Sigmoid colon (tissue), 6 donors: ENCODE measurements at regions not wholly inside any gene's neighbourhood (a gene's known extent, or its start where the extent isn't known, plus 50 kb on each side); places are given as distances from the start of the nearest gene placed in this dataset.

Experiments
- DNase-seq: peaks from one replicate; pipeline ENCODE4 v3.0.0-alpha.2; 2019
- H3K27ac ChIP-seq, 4 donors: fragments of 200-600 bp; sonication (generic); one replicate each; pipeline ENCODE4 v1.5.1; 2016 to 2019; ENCODE audit warnings: mild to moderate bottlenecking in 1 of 4
- H3K27me3 ChIP-seq, 3 donors: fragments of 200-600 bp; sonication (generic); one replicate each; pipeline ENCODE4 v1.5.1; 2019; ENCODE audit warnings: mild to moderate bottlenecking in 1 of 3
- H3K36me3 ChIP-seq, 4 donors: fragments of 200-600 bp; sonication (generic); one replicate each; pipeline ENCODE4 v1.5.1; 2016 to 2019
- H3K4me1 ChIP-seq, 4 donors: fragments of 200-600 bp; sonication (generic); one replicate each; pipeline ENCODE4 v1.5.1; 2017 to 2019
- H3K4me3 ChIP-seq, 4 donors: fragments of 200-600 bp; sonication (generic); one replicate each; pipeline ENCODE4 v1.5.1; 2017 to 2019; ENCODE audit warnings: mild to moderate bottlenecking in 2 of 4, moderate library complexity in 1 of 4
- H3K9me3 ChIP-seq, 4 donors: fragments of 200-600 bp in 3 of 4; sonication (generic) in 3 of 4; one replicate each; pipeline versions ENCODE4 v1.5.1 to v1.6.1; 2013 to 2019
- EP300 ChIP-seq, 4 donors: sonication (generic); formaldehyde crosslinking; IDR thresholded peaks; one replicate each; pipeline ENCODE4 v1.6.1; 2017; ENCODE audit warnings: antibody characterized with exemption in 4 of 4
- POLR2A ChIP-seq, 2 donors: fragments of 450-650 bp; IDR thresholded peaks; one replicate each; pipeline ENCODE4 v1.6.1; 2016; ENCODE audit warnings: antibody characterized with exemption in 2 of 2, mild to moderate bottlenecking in 2 of 2, moderate library complexity in 2 of 2
- POLR2AphosphoS5 ChIP-seq, 4 donors: sonication (generic); formaldehyde crosslinking; IDR thresholded peaks; one replicate each; pipeline ENCODE4 v1.6.1; 2017; ENCODE audit warnings: antibody characterized with exemption in 4 of 4
- WGBS, 2 donors: extraction: QIAGEN DNeasy Blood & Tissue Kit; methylation state at CpG; one replicate each; pipeline ENCODE4 v1.1.7; 2013; 5-methylcytosine and 5-hydroxymethylcytosine counted together
- intact Hi-C: fragments of 100-400 bp; cut with DNase I; formaldehyde crosslinking; loops from one replicate; pipeline ENCODE4 v1.15.1; 2023
- TF ChIP-seq, protein P1 (sequence below), 4 experiments: fragments of 450-650 bp in 3 of 4; fragments of 200-600 bp in 1 of 4; IDR thresholded peaks; one replicate each; pipeline ENCODE4 v1.5.1; 2016 to 2019; ENCODE audit warnings: antibody characterized with exemption in 4 of 4, mild to moderate bottlenecking in 3 of 4, moderate library complexity in 2 of 4
- donor health status: healthy with polysubstance abuse.
- donor health status: healthy.

DNA sequence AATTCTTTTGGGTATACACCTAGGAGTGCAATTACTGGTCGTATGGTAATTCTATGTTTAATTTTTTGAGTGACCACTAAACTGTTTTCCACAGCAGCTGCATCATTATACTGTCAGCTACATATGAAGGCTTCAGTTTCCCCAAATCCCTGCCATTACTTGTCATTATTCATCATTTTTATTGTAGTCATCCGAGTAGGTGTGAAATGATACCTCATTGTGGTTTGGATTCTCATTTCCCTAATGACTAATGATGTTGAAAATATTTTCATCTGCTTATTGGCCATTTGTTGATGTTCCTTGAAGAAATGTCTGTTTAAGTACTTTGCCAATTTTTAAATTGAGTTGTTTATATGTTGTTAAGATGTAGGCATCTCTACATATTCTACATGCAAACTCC lies 633.6 kb upstream of the IMPG1 start:
- Histone ChIP-seq H3K27me3 (no peaks in the 10 kb centered on the region), H3K4me3 (no peak overlapping the region), H3K36me3 (no peaks in the 10 kb centered on the region), H3K4me1 (no peaks in the 10 kb centered on the region), H3K27ac (no peak overlapping the region), H3K9me3 (no peaks in the 10 kb centered on the region)
- TF ChIP-seq EP300 (IDR thresholded peaks at IDR 0.05) = no peak
- no peak for TF ChIP-seq POLR2A (IDR thresholded peaks at IDR 0.05)
- TF ChIP-seq POLR2AphosphoS5 (IDR thresholded peaks at IDR 0.05) = no peak
- TF ChIP-seq, protein P1, sequence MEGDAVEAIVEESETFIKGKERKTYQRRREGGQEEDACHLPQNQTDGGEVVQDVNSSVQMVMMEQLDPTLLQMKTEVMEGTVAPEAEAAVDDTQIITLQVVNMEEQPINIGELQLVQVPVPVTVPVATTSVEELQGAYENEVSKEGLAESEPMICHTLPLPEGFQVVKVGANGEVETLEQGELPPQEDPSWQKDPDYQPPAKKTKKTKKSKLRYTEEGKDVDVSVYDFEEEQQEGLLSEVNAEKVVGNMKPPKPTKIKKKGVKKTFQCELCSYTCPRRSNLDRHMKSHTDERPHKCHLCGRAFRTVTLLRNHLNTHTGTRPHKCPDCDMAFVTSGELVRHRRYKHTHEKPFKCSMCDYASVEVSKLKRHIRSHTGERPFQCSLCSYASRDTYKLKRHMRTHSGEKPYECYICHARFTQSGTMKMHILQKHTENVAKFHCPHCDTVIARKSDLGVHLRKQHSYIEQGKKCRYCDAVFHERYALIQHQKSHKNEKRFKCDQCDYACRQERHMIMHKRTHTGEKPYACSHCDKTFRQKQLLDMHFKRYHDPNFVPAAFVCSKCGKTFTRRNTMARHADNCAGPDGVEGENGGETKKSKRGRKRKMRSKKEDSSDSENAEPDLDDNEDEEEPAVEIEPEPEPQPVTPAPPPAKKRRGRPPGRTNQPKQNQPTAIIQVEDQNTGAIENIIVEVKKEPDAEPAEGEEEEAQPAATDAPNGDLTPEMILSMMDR (IDR thresholded peaks at IDR 0.05) = no peak
- 74 to 78% methylated on average over 2 of the region's 2 CpGs for WGBS, 2 donors
- intact Hi-C loops = no loop called here
- DNase-seq = no peak

- Histone ChIP-seq H3K9me3 (no peaks in the 10 kb centered on the region), H3K27ac (no peak overlapping the region), H3K4me3 (no peak overlapping the region), H3K27me3 (no peaks in the 10 kb centered on the region), H3K36me3 (no peaks in the 10 kb centered on the region), H3K4me1 (no peaks in the 10 kb centered on the region)
- no peak for TF ChIP-seq POLR2AphosphoS5 (IDR thresholded peaks at IDR 0.05)
- TF ChIP-seq, protein P1 (IDR thresholded peaks at IDR 0.05) = no peak
- TF ChIP-seq EP300 (IDR thresholded peaks at IDR 0.05) = no peak
- no peak for TF ChIP-seq POLR2A (IDR thresholded peaks at IDR 0.05)
- intact Hi-C loops = no loop called here
- WGBS, 2 donors = 79 to 86% methylated on average over 1 of the region's 1 CpG
- DNase-seq = no peak
These were observed 631.3 kb upstream of the IMPG1 start for GRCh38 chr6:76703786-76704185.

DNA sequence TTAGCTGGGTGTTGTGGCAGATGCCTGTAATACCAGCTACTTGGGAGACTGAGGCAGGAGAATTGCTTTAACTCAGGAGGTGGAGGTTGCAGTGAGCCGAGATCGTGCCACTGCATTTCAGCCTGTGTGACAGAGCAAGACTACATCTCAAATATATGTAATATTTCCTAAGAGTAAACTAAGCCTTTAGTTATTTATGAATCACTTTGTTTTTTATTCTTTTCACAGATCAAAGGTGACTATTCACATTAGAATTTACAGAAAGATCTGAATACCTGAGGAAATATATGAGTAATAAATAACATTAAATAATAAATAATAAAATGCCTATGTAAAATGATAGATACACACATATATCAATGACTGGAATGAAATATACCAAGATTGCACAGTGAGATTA lies 630.8 kb upstream of the IMPG1 start:
- intact Hi-C loops = no loop called here
- WGBS, 2 donors = 87 to 97% methylated on average over 2 of the region's 2 CpGs
- Histone ChIP-seq H3K27ac (no peak overlapping the region), H3K9me3 (no peaks in the 10 kb centered on the region), H3K4me1 (no peaks in the 10 kb centered on the region), H3K4me3 (no peak overlapping the region), H3K27me3 (no peaks in the 10 kb centered on the region), H3K36me3 (no peaks in the 10 kb centered on the region)
- DNase-seq = no peak
- TF ChIP-seq POLR2A (IDR thresholded peaks at IDR 0.05) (no peak), POLR2AphosphoS5 (IDR thresholded peaks at IDR 0.05) (no peak), EP300 (IDR thresholded peaks at IDR 0.05) (no peak)
- TF ChIP-seq, protein P1 (IDR thresholded peaks at IDR 0.05) = no peak

- intact Hi-C loops = no loop called here
- no peak overlapping the region for H3K4me3 ChIP-seq
- H3K36me3 ChIP-seq = no peaks in the 10 kb centered on the region
- no peak for DNase-seq
- H3K4me1 ChIP-seq = no peaks in the 10 kb centered on the region
- TF ChIP-seq EP300 (IDR thresholded peaks at IDR 0.05) = no peak
- no peak for TF ChIP-seq POLR2A (IDR thresholded peaks at IDR 0.05)
- TF ChIP-seq POLR2AphosphoS5 (IDR thresholded peaks at IDR 0.05) = no peak
- TF ChIP-seq, protein P1 (IDR thresholded peaks at IDR 0.05) = no peak
- H3K27me3 ChIP-seq = no peaks in the 10 kb centered on the region
- no peak overlapping the region for H3K27ac ChIP-seq
- 57 to 85% methylated on average over 1 of the region's 1 CpG for WGBS, 2 donors
- H3K9me3 ChIP-seq = no peaks in the 10 kb centered on the region
These were observed 629.7 kb upstream of the IMPG1 start for GRCh38 chr6:76702187-76702586.

DNA sequence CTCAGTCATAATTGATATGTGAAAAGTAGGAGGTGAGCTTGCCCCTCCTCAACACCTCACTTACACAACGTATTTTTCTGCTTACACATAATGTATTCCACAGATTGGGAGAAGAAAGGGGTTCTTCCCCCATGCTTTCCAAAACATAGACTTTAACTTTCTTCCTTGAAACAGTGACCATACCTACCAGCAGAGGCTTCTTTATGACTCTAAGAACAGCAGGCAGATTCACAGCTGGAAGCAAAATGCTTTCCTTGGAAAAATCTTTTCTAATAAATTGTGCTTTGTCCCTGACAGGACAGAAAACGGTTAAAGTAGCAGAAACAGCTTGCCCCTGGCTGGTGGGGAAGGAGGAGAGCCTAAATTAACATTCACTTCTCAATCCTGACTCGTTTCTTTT lies 629.1 kb upstream of the IMPG1 start:
- 43 to 60% methylated on average over 3 of the region's 3 CpGs for WGBS, 2 donors
- intact Hi-C loops = no loop called here
- H3K4me3 ChIP-seq = no peak overlapping the region
- no peaks in the 10 kb centered on the region for H3K9me3 ChIP-seq
- H3K4me1 ChIP-seq = no peaks in the 10 kb centered on the region
- no peak overlapping the region for H3K27ac ChIP-seq
- TF ChIP-seq EP300 (IDR thresholded peaks at IDR 0.05) (no peak), POLR2AphosphoS5 (IDR thresholded peaks at IDR 0.05) (no peak), POLR2A (IDR thresholded peaks at IDR 0.05) (no peak)
- TF ChIP-seq, protein P1 (IDR thresholded peaks at IDR 0.05) = no peak
- DNase-seq = no peak
- H3K36me3 ChIP-seq = no peaks in the 10 kb centered on the region
- H3K27me3 ChIP-seq = no peaks in the 10 kb centered on the region
